ENCODE measurements at regions not wholly inside any gene's neighbourhood (a gene's known extent, or its start where the extent isn't known, plus 50 kb on each side); places are given as distances from the start of the nearest gene placed in this dataset.

DNA sequence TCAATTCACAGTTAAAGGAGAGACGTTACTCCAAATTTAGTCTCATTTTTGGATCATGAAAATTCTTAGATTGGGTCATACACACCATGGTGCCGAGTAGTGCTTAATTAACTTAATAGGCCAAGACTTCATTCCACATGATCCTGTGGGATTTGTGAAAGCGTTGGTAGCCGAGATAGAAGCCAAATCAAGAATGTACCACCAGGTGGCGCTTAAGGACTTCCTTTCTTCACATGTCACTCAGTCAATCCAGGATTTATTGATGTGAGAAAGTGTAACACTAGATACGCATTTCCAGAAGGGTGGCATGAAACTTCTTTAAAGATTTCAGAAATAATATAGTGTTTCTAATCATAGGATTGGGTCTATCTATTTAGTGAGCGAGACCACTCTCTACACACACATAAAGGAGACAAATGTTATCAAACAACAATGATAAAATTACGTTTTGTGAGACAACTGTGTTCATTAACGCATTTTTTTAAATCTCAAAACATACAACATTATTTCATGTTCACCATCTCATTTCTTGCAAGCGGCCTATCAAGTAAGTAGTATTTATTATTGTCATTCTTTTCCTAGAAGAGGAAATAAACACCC lies 436.1 kb downstream of the CHL1 start:
- no peaks in the 10 kb centered on the region for H3K36me3 ChIP-seq (ENCODE audit: low read depth)
- no peaks in the 10 kb centered on the region for H3K27me3 ChIP-seq (ENCODE audit: insufficient read depth, low read depth)
- H3K4me2 ChIP-seq = no peak overlapping the region
- no peaks in the 10 kb centered on the region for H3K4me1 ChIP-seq (replicated peaks; ENCODE audit: insufficient read depth)
- no peaks in the 10 kb centered on the region for H3K9me2 ChIP-seq (ENCODE audit: insufficient read depth)
- no peak overlapping the region for H2AFZ ChIP-seq
- BruUV-seq (replicated peaks) = no TSS peak
- CTCF ChIA-PET = no interaction called here
- no peak overlapping the region for H3K27ac ChIP-seq
- H3K9me3 ChIP-seq (ENCODE audit: insufficient read depth, low read depth) = no peaks in the 10 kb centered on the region
- intact Hi-C loops (cut with micrococcal nuclease; ENCODE audit: unreplicated experiment) = loop anchor here (5.0 kb wide), 1 partner anchor 1525 kb away; no protein-coding TSS in a partner anchor
- no peak overlapping the region for H3K4me3 ChIP-seq
- peak in 1 of 2 experiments; percentile 39 for DNase-seq
- TF ChIP-seq EZH2 (IDR thresholded peaks at IDR 0.05; ENCODE audit: low read depth) = no peak
- TF ChIP-seq, protein P1, sequence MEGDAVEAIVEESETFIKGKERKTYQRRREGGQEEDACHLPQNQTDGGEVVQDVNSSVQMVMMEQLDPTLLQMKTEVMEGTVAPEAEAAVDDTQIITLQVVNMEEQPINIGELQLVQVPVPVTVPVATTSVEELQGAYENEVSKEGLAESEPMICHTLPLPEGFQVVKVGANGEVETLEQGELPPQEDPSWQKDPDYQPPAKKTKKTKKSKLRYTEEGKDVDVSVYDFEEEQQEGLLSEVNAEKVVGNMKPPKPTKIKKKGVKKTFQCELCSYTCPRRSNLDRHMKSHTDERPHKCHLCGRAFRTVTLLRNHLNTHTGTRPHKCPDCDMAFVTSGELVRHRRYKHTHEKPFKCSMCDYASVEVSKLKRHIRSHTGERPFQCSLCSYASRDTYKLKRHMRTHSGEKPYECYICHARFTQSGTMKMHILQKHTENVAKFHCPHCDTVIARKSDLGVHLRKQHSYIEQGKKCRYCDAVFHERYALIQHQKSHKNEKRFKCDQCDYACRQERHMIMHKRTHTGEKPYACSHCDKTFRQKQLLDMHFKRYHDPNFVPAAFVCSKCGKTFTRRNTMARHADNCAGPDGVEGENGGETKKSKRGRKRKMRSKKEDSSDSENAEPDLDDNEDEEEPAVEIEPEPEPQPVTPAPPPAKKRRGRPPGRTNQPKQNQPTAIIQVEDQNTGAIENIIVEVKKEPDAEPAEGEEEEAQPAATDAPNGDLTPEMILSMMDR (conservative IDR thresholded peaks at IDR 0.05) = peak; percentile 71
- POLR2A ChIA-PET (ENCODE audit: unreplicated experiment) = no interaction called here
- H4K20me1 ChIP-seq (ENCODE audit: insufficient read depth) = no peaks in the 10 kb centered on the region
- H3K79me2 ChIP-seq (ENCODE audit: low read depth) = no peaks in the 10 kb centered on the region
- no peaks in the 10 kb centered on the region for H3F3A ChIP-seq (ENCODE audit: insufficient read depth, low read depth)

DNA sequence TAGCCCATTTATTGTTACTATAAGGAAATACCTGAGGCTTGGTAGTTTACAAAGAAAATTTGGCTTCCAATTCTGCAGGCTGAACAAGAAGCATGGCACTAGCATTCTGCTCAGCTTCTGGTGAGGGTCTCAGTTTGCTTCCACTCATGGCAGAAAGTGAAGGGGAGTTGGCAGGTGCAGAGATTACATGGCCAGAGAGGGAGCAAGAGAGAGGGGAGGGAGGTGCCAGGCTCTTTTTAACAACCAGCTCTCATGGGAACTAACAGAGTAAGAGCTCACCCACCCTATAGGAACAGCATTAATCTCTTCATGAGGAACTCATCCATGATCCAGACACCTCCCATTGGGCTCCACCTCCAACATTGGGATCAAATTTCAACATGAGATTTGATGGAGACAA lies 437.9 kb downstream of the CHL1 start:
- TF ChIP-seq, protein P1 (conservative IDR thresholded peaks at IDR 0.05) = no peak
- TF ChIP-seq EZH2 (IDR thresholded peaks at IDR 0.05; ENCODE audit: low read depth) = no peak
- intact Hi-C loops (cut with micrococcal nuclease; ENCODE audit: unreplicated experiment) = loop anchor here (5.0 kb wide), 1 partner anchor 1523 kb away; no protein-coding TSS in a partner anchor
- BruUV-seq (replicated peaks) = no TSS peak
- no peaks in the 10 kb centered on the region for H3K27me3 ChIP-seq (ENCODE audit: insufficient read depth, low read depth)
- CTCF ChIA-PET = no interaction called here
- H3K4me2 ChIP-seq = no peak overlapping the region
- no peaks in the 10 kb centered on the region for H3K4me1 ChIP-seq (replicated peaks; ENCODE audit: insufficient read depth)
- H3K4me3 ChIP-seq = no peak overlapping the region
- no peaks in the 10 kb centered on the region for H3K79me2 ChIP-seq (ENCODE audit: low read depth)
- DNase-seq = no peak
- H4K20me1 ChIP-seq (ENCODE audit: insufficient read depth) = no peaks in the 10 kb centered on the region
- no peaks in the 10 kb centered on the region for H3K36me3 ChIP-seq (ENCODE audit: low read depth)
- H3K9me2 ChIP-seq (ENCODE audit: insufficient read depth) = no peaks in the 10 kb centered on the region
- H3K27ac ChIP-seq = no peak overlapping the region
- POLR2A ChIA-PET (ENCODE audit: unreplicated experiment) = no interaction called here
- H3F3A ChIP-seq (ENCODE audit: insufficient read depth, low read depth) = no peaks in the 10 kb centered on the region
- H3K9me3 ChIP-seq (ENCODE audit: insufficient read depth, low read depth) = no peaks in the 10 kb centered on the region
- H2AFZ ChIP-seq = no peak overlapping the region

DNA sequence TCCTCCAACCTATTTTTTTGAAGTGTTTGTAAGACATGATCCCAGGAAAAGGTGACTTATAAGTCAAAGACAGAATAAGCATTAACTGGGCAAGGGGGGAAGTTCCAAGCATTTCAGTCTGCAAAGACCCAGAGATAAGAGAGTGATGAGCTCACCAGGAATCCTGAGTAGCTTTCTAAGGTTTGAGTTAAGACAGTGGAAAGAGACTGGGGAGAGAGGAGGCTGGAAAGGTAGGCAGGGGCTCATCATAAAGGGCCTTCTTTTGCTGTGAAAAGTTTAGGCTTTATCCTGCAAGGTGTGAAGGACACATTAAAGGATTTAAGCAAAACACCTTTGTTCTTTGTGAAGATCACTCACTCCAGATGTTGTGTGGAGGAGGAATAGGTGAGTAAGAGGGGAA lies 438.8 kb downstream of the CHL1 start:
- POLR2A ChIA-PET (ENCODE audit: unreplicated experiment) = no interaction called here
- intact Hi-C loops (cut with micrococcal nuclease; ENCODE audit: unreplicated experiment) = no loop called here
- H3K9me3 ChIP-seq (ENCODE audit: insufficient read depth, low read depth) = no peaks in the 10 kb centered on the region

More for the DNA sequence above, 438.8 kb downstream of the CHL1 start:
- H3K4me2 ChIP-seq = no peak overlapping the region
- no peaks in the 10 kb centered on the region for H3K36me3 ChIP-seq (ENCODE audit: low read depth)
- H3K4me3 ChIP-seq = no peak overlapping the region
- BruUV-seq (replicated peaks) = no TSS peak
- TF ChIP-seq, protein P1 (conservative IDR thresholded peaks at IDR 0.05) = no peak
- TF ChIP-seq EZH2 (IDR thresholded peaks at IDR 0.05; ENCODE audit: low read depth) = no peak
- H3F3A ChIP-seq (ENCODE audit: insufficient read depth, low read depth) = no peaks in the 10 kb centered on the region
- H4K20me1 ChIP-seq (ENCODE audit: insufficient read depth) = no peaks in the 10 kb centered on the region
- no peak overlapping the region for H3K27ac ChIP-seq
- H3K9me2 ChIP-seq (ENCODE audit: insufficient read depth) = no peaks in the 10 kb centered on the region
- H2AFZ ChIP-seq = no peak overlapping the region
- no peaks in the 10 kb centered on the region for H3K27me3 ChIP-seq (ENCODE audit: insufficient read depth, low read depth)
- H3K4me1 ChIP-seq (replicated peaks; ENCODE audit: insufficient read depth) = no peaks in the 10 kb centered on the region
- CTCF ChIA-PET = no interaction called here
- no peaks in the 10 kb centered on the region for H3K79me2 ChIP-seq (ENCODE audit: low read depth)
- DNase-seq = no peak
